ENCODE measurements at regions not wholly inside any gene's neighbourhood (a gene's known extent, or its start where the extent isn't known, plus 50 kb on each side); places are given as distances from the start of the nearest gene placed in this dataset.

DNA sequence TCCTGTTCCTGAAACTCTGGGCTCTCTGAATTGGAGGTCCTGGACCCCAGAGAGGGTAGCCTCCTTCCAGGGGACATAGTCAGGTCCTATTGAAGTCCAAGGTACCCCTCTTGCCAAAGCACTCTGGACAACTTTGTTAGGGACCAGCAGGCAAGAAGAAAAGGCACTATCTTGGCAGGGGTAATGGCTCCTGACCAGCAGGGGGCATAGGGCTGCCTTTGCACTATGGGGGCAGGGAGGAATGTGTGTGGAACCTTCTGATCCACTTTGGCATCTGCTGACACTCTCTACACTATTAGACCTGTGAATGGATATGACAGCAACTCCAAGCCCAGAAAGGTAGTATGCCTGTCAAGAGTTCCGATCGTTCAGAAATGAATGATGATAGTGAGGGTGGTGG is 179.0 kb upstream of the CD180 start:
- H3K9me2 ChIP-seq (replicated peaks; ENCODE audit: control insufficient read depth, low read length), result no peaks in the 10 kb centered on the region
- H4K20me1 ChIP-seq (ENCODE audit: control insufficient read depth, insufficient read depth, low read depth, low read length), result no peaks in the 10 kb centered on the region
- no peaks in the 10 kb centered on the region for H3K36me3 ChIP-seq (ENCODE audit: control insufficient read depth, low read length)
- no peaks in the 10 kb centered on the region for H3K4me1 ChIP-seq (ENCODE audit: control insufficient read depth, low read length)
- H3K27me3 ChIP-seq (ENCODE audit: control insufficient read depth, low read length), result no peaks in the 10 kb centered on the region
- TF ChIP-seq, protein P1, sequence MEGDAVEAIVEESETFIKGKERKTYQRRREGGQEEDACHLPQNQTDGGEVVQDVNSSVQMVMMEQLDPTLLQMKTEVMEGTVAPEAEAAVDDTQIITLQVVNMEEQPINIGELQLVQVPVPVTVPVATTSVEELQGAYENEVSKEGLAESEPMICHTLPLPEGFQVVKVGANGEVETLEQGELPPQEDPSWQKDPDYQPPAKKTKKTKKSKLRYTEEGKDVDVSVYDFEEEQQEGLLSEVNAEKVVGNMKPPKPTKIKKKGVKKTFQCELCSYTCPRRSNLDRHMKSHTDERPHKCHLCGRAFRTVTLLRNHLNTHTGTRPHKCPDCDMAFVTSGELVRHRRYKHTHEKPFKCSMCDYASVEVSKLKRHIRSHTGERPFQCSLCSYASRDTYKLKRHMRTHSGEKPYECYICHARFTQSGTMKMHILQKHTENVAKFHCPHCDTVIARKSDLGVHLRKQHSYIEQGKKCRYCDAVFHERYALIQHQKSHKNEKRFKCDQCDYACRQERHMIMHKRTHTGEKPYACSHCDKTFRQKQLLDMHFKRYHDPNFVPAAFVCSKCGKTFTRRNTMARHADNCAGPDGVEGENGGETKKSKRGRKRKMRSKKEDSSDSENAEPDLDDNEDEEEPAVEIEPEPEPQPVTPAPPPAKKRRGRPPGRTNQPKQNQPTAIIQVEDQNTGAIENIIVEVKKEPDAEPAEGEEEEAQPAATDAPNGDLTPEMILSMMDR (IDR thresholded peaks at IDR 0.05; ENCODE audit: low read depth, low read length, poor library complexity, severe bottlenecking), result peak; percentile 44
- no peak for TF ChIP-seq EZH2phosphoT487 (IDR thresholded peaks at IDR 0.05; ENCODE audit: borderline replicate concordance, low read length)
- no peaks in the 10 kb centered on the region for H3F3A ChIP-seq (ENCODE audit: control insufficient read depth, insufficient read depth)
- no peak overlapping the region for H3K27ac ChIP-seq (ENCODE audit: low read depth, low read length)
- no peak overlapping the region for H3K4me2 ChIP-seq (ENCODE audit: low read length)
- H3K9me3 ChIP-seq (ENCODE audit: control insufficient read depth, insufficient read depth, low read length), result no peaks in the 10 kb centered on the region
- no peaks in the 10 kb centered on the region for H3K79me2 ChIP-seq (ENCODE audit: control insufficient read depth, low read length)
- no peak overlapping the region for H3K4me3 ChIP-seq (ENCODE audit: low read length)

GRCh38 chr5:67374378-67374777 is 177.8 kb upstream of the CD180 start:
- H3K27me3 ChIP-seq (ENCODE audit: control insufficient read depth, low read length), result no peaks in the 10 kb centered on the region
- no peak overlapping the region for H3K4me2 ChIP-seq (ENCODE audit: low read length)
- H3K9me2 ChIP-seq (replicated peaks; ENCODE audit: control insufficient read depth, low read length), result no peaks in the 10 kb centered on the region
- no peaks in the 10 kb centered on the region for H3K36me3 ChIP-seq (ENCODE audit: control insufficient read depth, low read length)
- H3K79me2 ChIP-seq (ENCODE audit: control insufficient read depth, low read length), result no peaks in the 10 kb centered on the region
- no peaks in the 10 kb centered on the region for H3F3A ChIP-seq (ENCODE audit: control insufficient read depth, insufficient read depth)
- no peaks in the 10 kb centered on the region for H4K20me1 ChIP-seq (ENCODE audit: control insufficient read depth, insufficient read depth, low read depth, low read length)
- no peak overlapping the region for H3K27ac ChIP-seq (ENCODE audit: low read depth, low read length)
- no peak for TF ChIP-seq EZH2phosphoT487 (IDR thresholded peaks at IDR 0.05; ENCODE audit: borderline replicate concordance, low read length)
- TF ChIP-seq, protein P1 (IDR thresholded peaks at IDR 0.05; ENCODE audit: low read depth, low read length, poor library complexity, severe bottlenecking), result no peak
- H3K4me3 ChIP-seq (ENCODE audit: low read length), result no peak overlapping the region
- H3K9me3 ChIP-seq (ENCODE audit: control insufficient read depth, insufficient read depth, low read length), result no peaks in the 10 kb centered on the region
- H3K4me1 ChIP-seq (ENCODE audit: control insufficient read depth, low read length), result no peaks in the 10 kb centered on the region

DNA sequence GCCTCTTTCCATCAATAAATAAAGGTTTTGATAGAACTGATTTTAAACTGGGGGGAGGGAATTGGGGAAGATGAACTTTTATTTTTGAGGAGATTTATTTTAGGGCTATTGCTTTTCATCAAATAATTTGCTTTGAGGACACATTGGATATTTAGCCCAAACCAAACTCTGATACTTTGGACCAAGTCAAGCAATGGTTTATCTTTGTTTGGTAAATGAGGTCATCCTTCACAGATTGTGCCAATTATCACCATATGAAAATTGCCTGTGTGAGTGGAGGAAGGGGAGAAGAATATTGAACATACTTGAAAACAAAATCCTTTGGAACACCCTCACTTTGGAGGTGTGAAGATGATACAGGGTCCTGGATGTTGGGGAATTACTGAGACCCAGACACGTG is 176.9 kb upstream of the CD180 start:
- Histone ChIP-seq H3K4me1 (ENCODE audit: control insufficient read depth, low read length) (no peaks in the 10 kb centered on the region), H3K9me2 (replicated peaks; ENCODE audit: control insufficient read depth, low read length) (no peaks in the 10 kb centered on the region), H3K9me3 (ENCODE audit: control insufficient read depth, insufficient read depth, low read length) (no peaks in the 10 kb centered on the region), H3K79me2 (ENCODE audit: control insufficient read depth, low read length) (no peaks in the 10 kb centered on the region), H3K27ac (ENCODE audit: low read depth, low read length) (no peak overlapping the region), H3F3A (ENCODE audit: control insufficient read depth, insufficient read depth) (no peaks in the 10 kb centered on the region), H4K20me1 (ENCODE audit: control insufficient read depth, insufficient read depth, low read depth, low read length) (no peaks in the 10 kb centered on the region), H3K4me3 (ENCODE audit: low read length) (no peak overlapping the region), H3K27me3 (ENCODE audit: control insufficient read depth, low read length) (no peaks in the 10 kb centered on the region), H3K4me2 (ENCODE audit: low read length) (no peak overlapping the region), H3K36me3 (ENCODE audit: control insufficient read depth, low read length) (no peaks in the 10 kb centered on the region)
- no peak for TF ChIP-seq EZH2phosphoT487 (IDR thresholded peaks at IDR 0.05; ENCODE audit: borderline replicate concordance, low read length)
- TF ChIP-seq, protein P1 (IDR thresholded peaks at IDR 0.05; ENCODE audit: low read depth, low read length, poor library complexity, severe bottlenecking), result no peak

GRCh38 chr5:67372887-67373286 is 176.3 kb upstream of the CD180 start:
- Histone ChIP-seq H3K4me1 (ENCODE audit: control insufficient read depth, low read length) (no peaks in the 10 kb centered on the region), H3K9me3 (ENCODE audit: control insufficient read depth, insufficient read depth, low read length) (no peaks in the 10 kb centered on the region), H3K36me3 (ENCODE audit: control insufficient read depth, low read length) (no peaks in the 10 kb centered on the region), H3K79me2 (ENCODE audit: control insufficient read depth, low read length) (no peaks in the 10 kb centered on the region), H3K4me2 (ENCODE audit: low read length) (no peak overlapping the region), H3F3A (ENCODE audit: control insufficient read depth, insufficient read depth) (no peaks in the 10 kb centered on the region), H3K27me3 (ENCODE audit: control insufficient read depth, low read length) (no peaks in the 10 kb centered on the region), H3K9me2 (replicated peaks; ENCODE audit: control insufficient read depth, low read length) (no peaks in the 10 kb centered on the region), H3K27ac (ENCODE audit: low read depth, low read length) (no peak overlapping the region), H3K4me3 (ENCODE audit: low read length) (no peak overlapping the region), H4K20me1 (ENCODE audit: control insufficient read depth, insufficient read depth, low read depth, low read length) (no peaks in the 10 kb centered on the region)
- no peak for TF ChIP-seq EZH2phosphoT487 (IDR thresholded peaks at IDR 0.05; ENCODE audit: borderline replicate concordance, low read length)
- TF ChIP-seq, protein P1 (IDR thresholded peaks at IDR 0.05; ENCODE audit: low read depth, low read length, poor library complexity, severe bottlenecking), result no peak

Measured in DOHH2 (cell line).